Gastrocnemius medialis (tissue), 4 donors: ENCODE measurements at regions not wholly inside any gene's neighbourhood (a gene's known extent, or its start where the extent isn't known, plus 50 kb on each side); places are given as distances from the start of the nearest gene placed in this dataset.

ENCODE experiments used
- CTCF ChIP-seq, 5 experiments: fragments of 450-650 bp in 3 of 5; fragments of 200-600 bp in 2 of 5; sonication (generic) in 2 of 5; IDR thresholded peaks in 4 of 5; conservative IDR thresholded peaks in 1 of 5; 1 replicate in 4 of 5; 2 replicates in 1 of 5; pipeline ENCODE4 v1.5.1; 2016 to 2019; ENCODE audit warnings: antibody characterized with exemption in 5 of 5, mild to moderate bottlenecking in 3 of 5, moderate library complexity in 3 of 5
- POLR2A ChIP-seq, 2 donors: fragments of 450-650 bp; IDR thresholded peaks; one replicate each; pipeline ENCODE4 v1.6.1; 2017; ENCODE audit warnings: antibody characterized with exemption in 2 of 2, mild to moderate bottlenecking in 2 of 2, moderate library complexity in 2 of 2

GRCh38 chr13:76481738-76482137 lies 404.5 kb downstream of the KCTD12 start:
- TF ChIP-seq CTCF (IDR thresholded peaks at IDR 0.05 in 4 of 5, conservative IDR thresholded peaks at IDR 0.05 in 1 of 5) (no peak), POLR2A (IDR thresholded peaks at IDR 0.05) (no peak)
